ENCODE measurements at regions not wholly inside any gene's neighbourhood (a gene's known extent, or its start where the extent isn't known, plus 50 kb on each side); places are given as distances from the start of the nearest gene placed in this dataset.

DNA sequence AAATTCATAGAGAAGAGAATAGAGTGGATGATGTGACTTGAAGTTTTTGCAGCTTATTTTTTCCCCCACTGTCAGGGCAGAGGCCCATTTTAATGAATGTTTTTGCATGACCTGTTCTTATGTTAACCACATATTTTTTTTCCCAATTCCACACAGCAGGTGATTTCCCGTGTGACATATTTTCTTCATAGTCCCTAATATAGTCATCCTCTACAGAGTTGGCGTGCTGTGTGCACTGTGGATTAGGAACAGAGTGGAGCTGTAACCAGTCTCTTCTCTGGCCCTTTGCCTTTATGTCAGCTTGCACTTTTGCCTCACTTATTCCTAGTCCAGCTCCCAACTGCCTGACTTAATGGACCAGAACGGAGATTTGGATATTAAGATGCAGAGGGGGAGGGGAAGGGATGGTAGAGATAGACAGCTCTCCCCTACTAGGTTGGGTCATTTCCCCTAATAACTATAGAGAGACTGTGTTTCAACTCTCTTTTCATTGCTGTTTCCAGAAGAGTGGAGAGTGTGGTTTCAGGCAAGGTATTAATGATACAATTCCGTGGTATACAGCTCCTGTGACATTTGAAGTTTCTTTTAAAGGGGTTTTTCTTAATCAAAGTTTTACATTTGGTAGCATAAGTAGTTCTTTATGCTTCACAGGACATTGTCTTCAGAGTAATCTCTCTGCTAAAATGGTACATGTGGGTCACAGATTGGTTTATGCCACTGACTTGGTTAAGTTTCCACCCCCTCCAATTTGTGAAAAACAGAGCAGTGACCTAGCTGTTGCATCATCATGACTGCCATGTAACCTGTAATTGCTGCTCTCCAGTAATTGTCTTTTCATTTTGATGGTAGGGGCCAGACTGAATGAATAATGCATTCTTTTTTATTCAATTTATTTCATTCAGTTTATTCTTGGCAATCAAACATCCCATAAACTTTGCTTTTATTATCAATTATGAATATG lies 161.3 kb downstream of the HAUS1 start:
- no peak for DNase-seq (ENCODE audit: low read depth, low spot score)

- DNase-seq (ENCODE audit: low read depth, low spot score): no peak
Measured at GRCh38 chr18:46266473-46266872, 162.3 kb downstream of the HAUS1 start.

GRCh38 chr18:46268671-46269070 lies 164.5 kb downstream of the HAUS1 start:
- no peak for DNase-seq (ENCODE audit: low read depth, low spot score)

DNA sequence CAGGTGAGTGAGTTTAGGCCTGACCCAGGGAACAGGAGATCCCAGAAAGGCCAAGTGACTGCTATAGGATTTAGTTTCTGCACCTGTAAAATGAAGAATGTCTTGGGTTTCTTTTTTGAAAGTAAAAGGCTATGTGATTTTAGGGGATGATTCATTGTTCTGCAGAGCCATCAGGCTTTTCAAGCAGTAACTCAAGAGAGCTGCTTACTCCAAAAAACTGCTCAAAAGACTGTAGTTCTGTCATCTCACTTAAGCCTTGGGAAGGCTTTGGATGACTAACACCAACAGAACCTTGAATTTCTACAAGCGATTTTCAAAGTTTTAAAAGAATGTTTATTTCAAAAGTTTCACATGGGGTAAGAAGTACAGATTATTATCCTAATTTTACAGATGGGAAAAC lies 165.1 kb downstream of the HAUS1 start:
- DNase-seq (ENCODE audit: low read depth, low spot score): no peak

GRCh38 chr18:46271488-46271887 lies 167.3 kb downstream of the HAUS1 start:
- DNase-seq (ENCODE audit: low read depth, low spot score): no peak

- peak; percentile 84 for DNase-seq (ENCODE audit: low read depth, low spot score)
Measured at GRCh38 chr18:46273861-46274260, 169.7 kb downstream of the HAUS1 start.

DNA sequence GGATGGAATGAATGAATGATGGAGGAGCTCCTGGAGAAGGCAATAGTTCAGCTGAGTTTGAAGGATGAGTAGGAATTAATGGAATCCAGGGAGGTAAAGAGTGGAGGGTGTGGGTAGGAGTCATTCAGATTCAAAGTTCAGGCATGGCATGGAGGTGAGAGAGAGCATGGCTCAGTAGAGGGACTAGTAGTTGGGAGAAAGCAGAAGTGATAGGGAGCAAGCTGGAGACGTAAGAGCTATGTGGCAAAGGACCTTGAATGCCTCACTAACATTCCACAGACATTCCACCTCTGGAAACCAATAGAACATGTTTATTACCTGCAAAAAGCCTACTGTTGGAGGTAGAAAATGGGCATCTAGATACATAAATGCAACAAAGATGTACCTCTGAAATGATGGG lies 170.1 kb downstream of the HAUS1 start:
- DNase-seq (ENCODE audit: low read depth, low spot score): no peak

- DNase-seq (ENCODE audit: low read depth, low spot score): no peak
Measured at GRCh38 chr18:46275370-46275769, 171.2 kb downstream of the HAUS1 start.

DNA sequence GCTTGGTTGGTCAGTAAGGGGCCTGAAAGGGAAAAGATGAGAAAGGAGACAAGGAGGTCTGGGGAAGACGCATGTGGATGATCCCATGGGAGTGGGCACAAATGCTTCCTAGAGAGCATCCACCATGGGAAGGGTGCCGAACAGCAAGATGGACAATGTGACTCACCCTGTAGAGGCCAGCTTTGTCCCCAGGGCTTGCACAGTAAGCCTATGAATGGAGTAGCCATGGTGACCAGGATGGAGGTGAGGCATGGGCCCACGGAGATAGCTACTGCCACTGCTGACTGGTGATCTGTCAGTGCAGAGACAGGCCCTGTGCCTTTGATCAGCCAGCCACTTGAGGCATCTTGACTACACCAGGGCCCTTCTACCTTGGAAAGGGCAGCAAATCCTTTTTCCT lies 172.6 kb downstream of the HAUS1 start:
- no peak for DNase-seq (ENCODE audit: low read depth, low spot score)

GRCh38 chr18:46278481-46279465 lies 174.6 kb downstream of the HAUS1 start:
- no peak for DNase-seq (ENCODE audit: low read depth, low spot score)

GRCh38 chr18:46279673-46280072 lies 175.5 kb downstream of the HAUS1 start:
- DNase-seq (ENCODE audit: low read depth, low spot score): no peak

- DNase-seq (ENCODE audit: low read depth, low spot score): peak; percentile 87
Measured at GRCh38 chr18:46281185-46282176, 177.3 kb downstream of the HAUS1 start.

GRCh38 chr18:46282177-46282570 lies 178.0 kb downstream of the HAUS1 start:
- no peak for DNase-seq (ENCODE audit: low read depth, low spot score)

- no peak for DNase-seq (ENCODE audit: low read depth, low spot score)
Measured at GRCh38 chr18:46282646-46283045, 178.5 kb downstream of the HAUS1 start.

DNA sequence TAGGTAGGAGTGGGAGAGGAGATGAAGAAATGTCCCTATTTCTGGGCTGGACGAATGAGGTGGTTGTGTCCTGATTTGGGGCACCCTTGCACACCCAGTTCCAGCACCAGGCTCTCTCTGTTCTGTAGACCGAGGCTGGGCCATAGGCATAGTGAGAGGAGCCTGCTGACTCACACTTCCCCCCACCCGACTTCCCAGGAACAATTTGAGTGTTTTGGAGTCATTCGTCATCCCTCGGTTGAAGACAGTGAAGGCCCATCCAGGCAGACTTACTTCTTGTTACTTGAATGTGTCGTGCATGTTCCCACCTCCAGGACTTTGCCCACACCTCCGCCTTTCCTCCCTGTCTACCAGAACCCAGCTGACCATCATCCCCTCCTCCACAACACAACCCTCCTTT lies 179.1 kb downstream of the HAUS1 start:
- no peak for DNase-seq (ENCODE audit: low read depth, low spot score)

DNA sequence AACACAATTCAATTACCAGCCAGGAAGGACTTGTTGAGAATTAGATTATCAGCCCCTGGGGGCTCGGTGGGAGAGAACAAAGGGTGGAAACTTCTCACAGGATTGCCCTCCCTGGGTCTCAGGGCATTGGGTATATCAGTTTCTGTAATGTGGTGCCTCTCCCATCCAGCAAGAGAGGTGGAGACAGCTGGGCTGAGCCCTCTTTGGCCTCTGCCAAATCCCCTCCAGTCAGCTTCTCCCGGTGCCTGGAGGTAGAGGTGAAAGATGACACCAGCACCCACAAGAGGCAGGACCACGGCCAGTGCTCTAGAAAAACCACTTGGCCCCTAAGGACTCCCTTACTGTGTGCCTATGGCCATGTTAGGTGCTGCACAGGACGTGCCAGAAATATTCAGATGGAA lies 179.7 kb downstream of the HAUS1 start:
- peak; percentile 71 for DNase-seq (ENCODE audit: low read depth, low spot score)

DNA sequence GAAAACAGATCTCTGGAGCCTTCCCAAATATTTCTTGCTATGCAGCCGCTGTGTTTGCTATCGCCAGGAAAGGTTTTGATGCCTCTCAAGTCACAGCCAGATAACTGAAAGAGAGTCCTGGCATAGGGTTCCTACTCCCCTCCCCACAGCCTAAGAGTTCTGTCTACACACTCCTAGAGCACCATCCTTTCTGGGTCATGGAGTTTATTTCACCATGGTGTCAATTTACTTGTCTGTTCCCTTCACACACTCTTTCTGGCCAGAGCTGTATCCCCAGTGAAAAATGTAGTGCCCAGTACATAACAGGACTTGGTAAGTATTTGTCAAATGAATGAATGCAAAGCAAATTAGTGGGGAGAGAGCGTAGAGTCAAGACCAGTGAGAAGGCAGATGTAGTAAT lies 185.3 kb downstream of the HAUS1 start:
- no peak for DNase-seq (ENCODE audit: low read depth, low spot score)

GRCh38 chr18:46289931-46290330 lies 185.7 kb downstream of the HAUS1 start:
- DNase-seq (ENCODE audit: low read depth, low spot score): no peak

DNA sequence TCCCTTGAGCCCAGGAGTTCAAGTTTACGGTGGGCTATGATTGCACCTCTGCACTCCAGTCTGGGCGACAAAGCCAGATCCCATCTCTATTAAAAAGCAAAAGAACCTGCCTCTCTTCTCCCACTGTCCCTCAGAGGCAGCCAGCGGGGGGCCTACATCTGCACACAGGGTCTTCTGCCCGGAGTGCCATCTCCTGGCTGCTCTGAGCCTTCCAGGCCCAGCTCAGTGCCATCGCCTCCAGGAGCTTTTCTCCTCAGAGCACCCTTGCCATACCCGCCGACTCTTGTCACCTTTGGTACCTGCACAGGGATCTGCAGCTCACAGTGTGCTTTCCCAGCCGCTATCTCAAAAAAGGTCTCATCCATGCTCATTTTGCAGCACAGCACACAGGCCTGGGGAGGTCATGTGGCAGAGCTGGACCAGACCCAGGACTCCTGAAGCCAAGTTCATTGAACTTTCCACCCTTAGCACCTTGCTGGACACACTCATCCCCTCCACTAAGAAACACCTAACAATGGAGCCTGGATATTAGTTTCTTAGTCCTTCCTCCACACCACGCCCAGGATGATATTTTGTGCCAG lies 186.3 kb downstream of the HAUS1 start:
- DNase-seq (ENCODE audit: low read depth, low spot score): no peak

DNA sequence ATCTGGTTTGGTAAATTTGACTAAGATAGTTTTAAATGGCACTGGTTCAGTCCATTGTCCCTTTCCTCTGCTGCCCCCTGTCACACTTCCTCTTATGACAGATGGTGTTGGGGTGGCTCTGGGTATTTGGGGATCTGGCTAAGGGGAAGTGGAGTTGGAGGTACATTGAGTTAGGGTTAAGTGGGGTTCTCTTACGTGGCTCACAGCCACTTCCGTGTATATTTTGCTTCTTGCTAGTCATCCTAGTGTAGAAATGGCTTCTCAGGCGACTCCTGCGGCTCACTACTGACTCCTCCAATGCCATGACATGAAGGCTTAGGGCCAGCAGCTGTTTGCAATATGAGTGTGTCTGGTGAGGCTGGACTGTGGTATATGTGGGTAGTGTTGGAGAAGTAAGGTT lies 187.0 kb downstream of the HAUS1 start:
- DNase-seq (ENCODE audit: low read depth, low spot score): no peak

DNA sequence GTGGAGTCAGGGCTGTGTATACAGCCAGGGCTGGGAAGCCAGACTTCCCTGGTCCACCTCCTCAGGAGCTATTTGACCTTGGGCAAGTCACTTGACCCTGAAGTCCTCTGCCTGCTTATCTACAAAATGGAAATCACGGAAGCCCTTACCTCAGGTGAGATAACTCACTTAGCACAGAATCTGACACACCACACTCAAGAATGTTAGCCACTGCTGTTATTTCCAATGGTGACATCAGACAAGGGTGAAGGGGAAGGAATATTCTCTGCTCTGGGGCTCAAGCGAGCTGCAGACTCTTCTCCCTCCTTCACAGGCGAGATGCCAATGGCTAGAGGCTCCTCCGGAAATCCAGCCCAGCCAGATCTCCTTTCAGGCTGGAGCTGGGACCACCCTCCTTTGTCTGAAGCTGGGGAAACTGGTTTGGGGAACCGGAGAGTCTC lies 189.6 kb downstream of the HAUS1 start:
- peak; percentile 81 for DNase-seq (ENCODE audit: low read depth, low spot score)
